ENCODE measurements at regions not wholly inside any gene's neighbourhood (a gene's known extent, or its start where the extent isn't known, plus 50 kb on each side); places are given as distances from the start of the nearest gene placed in this dataset.

GRCh38 chr7:46633630-46634240 is 712.7 kb upstream of the IGFBP3 start:
- H2BK15ac ChIP-seq (ENCODE audit: low read length), result no peak overlapping the region
- no peak overlapping the region for H3K14ac ChIP-seq (ENCODE audit: insufficient read length)
- H3K4me1 ChIP-seq (replicated peaks in 1 of 4; ENCODE audit: control insufficient read depth in 3 of 4, insufficient read depth in 4 of 4, low read length in 3 of 4), result 0 out of 7 replicates have a peak, but pooled peaks cover 0 to 2% (median 0%) of the 10 kb centered on the region in 4 experiments
- POLR2A ChIA-PET (ENCODE audit: partially characterized antibody), result no interaction called here
- H3K9me3 ChIP-seq (ENCODE audit: insufficient read depth in 2 of 2, low read depth in 1 of 2, low read length in 1 of 2), result no peaks in the 10 kb centered on the region; a peak in 1 of 4 replicates
- CTCF ChIA-PET (ENCODE audit: partially characterized antibody), result interaction anchor here (0.6 to 1.1 kb wide), 2 partner anchors 46 to 75 kb away, joined by 3 to 4 read pairs; no protein-coding TSS in a partner anchor
- DNase-seq (ENCODE audit: low read depth in 1 of 2, low spot score in 2 of 2) (no peak), FAIRE-seq (no peak)
- no peak overlapping the region for H3K9ac ChIP-seq (replicated peaks in 1 of 4; ENCODE audit: extremely low read depth in 1 of 4, low read depth in 3 of 4, low read length in 3 of 4)
- no peak overlapping the region for H3K23ac ChIP-seq (ENCODE audit: insufficient read length)
- no peak overlapping the region for H2BK12ac ChIP-seq (ENCODE audit: low read depth, low read length)
- no peak overlapping the region for H2BK5ac ChIP-seq (ENCODE audit: low read depth, low read length)
- WGBS, 2 experiments (ENCODE audit: extremely low coverage in 1 of 2, insufficient coverage in 1 of 2, insufficient read length in 1 of 2, insufficient replicate concordance in 2 of 2, low coverage in 1 of 2, low lambda C conversion rate in 2 of 2, missing lambda C conversion rate in 1 of 2), result 97% methylated on average over 4 of the region's 4 CpGs; no CpG with 5 or more reads in 1 of the 2 experiments
- H2BK20ac ChIP-seq (ENCODE audit: low read length), result no peak overlapping the region
- no peaks in the 10 kb centered on the region for H3K23me2 ChIP-seq (ENCODE audit: low read depth, low read length)
- no peak overlapping the region for H2AFZ ChIP-seq (ENCODE audit: low read length)
- no peak overlapping the region for H4K91ac ChIP-seq (replicated peaks; ENCODE audit: insufficient read length, low read length)
- H3K4me2 ChIP-seq (ENCODE audit: insufficient read depth in 1 of 2, low read depth in 2 of 2, low read length in 2 of 2), result no peak overlapping the region
- no peaks in the 10 kb centered on the region for H3K79me1 ChIP-seq (ENCODE audit: low read depth, low read length)
- no peaks in the 10 kb centered on the region for H3K27me3 ChIP-seq (replicated peaks in 1 of 4; ENCODE audit: control insufficient read depth in 3 of 4, extremely low read depth in 1 of 4, insufficient read depth in 3 of 4, low read length in 3 of 4)
- no peak overlapping the region for H3K18ac ChIP-seq (ENCODE audit: extremely low read depth, low read length)
- no peaks in the 10 kb centered on the region for H3K79me2 ChIP-seq (ENCODE audit: control insufficient read depth in 1 of 2, insufficient read depth in 2 of 2, low read length in 2 of 2)
- no peak overlapping the region for H3K4ac ChIP-seq (replicated peaks; ENCODE audit: insufficient read length, low read depth, low read length)
- H2AK5ac ChIP-seq (ENCODE audit: low read depth, low read length), result no peak overlapping the region
- no peak overlapping the region for H3K27ac ChIP-seq (ENCODE audit: low read depth, low read length)
- no peak overlapping the region for H3K4me3 ChIP-seq (ENCODE audit: extremely low read depth in 1 of 4, insufficient read depth in 2 of 4, low read depth in 3 of 4, low read length in 4 of 4)
- H4K20me1 ChIP-seq (replicated peaks in 1 of 2; ENCODE audit: control insufficient read depth in 1 of 2, insufficient read depth in 2 of 2, low read length in 2 of 2), result no peaks in the 10 kb centered on the region
- H2BK120ac ChIP-seq (replicated peaks; ENCODE audit: low read depth, low read length), result no peak overlapping the region
- H4K8ac ChIP-seq (ENCODE audit: extremely low read depth, insufficient read depth, low read length), result no peak overlapping the region
- H3K56ac ChIP-seq (replicated peaks; ENCODE audit: insufficient read length, low read depth, low read length), result no peak overlapping the region
- H3K36me3 ChIP-seq (ENCODE audit: control insufficient read depth in 2 of 4, insufficient read depth in 4 of 4, low read length in 3 of 4), result no peaks in the 10 kb centered on the region
- no peak overlapping the region for H4K5ac ChIP-seq (ENCODE audit: insufficient read length, low read depth, low read length)
- TF ChIP-seq, protein P1, sequence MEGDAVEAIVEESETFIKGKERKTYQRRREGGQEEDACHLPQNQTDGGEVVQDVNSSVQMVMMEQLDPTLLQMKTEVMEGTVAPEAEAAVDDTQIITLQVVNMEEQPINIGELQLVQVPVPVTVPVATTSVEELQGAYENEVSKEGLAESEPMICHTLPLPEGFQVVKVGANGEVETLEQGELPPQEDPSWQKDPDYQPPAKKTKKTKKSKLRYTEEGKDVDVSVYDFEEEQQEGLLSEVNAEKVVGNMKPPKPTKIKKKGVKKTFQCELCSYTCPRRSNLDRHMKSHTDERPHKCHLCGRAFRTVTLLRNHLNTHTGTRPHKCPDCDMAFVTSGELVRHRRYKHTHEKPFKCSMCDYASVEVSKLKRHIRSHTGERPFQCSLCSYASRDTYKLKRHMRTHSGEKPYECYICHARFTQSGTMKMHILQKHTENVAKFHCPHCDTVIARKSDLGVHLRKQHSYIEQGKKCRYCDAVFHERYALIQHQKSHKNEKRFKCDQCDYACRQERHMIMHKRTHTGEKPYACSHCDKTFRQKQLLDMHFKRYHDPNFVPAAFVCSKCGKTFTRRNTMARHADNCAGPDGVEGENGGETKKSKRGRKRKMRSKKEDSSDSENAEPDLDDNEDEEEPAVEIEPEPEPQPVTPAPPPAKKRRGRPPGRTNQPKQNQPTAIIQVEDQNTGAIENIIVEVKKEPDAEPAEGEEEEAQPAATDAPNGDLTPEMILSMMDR (IDR thresholded peaks at IDR 0.05; ENCODE audit: control extremely low read depth in 1 of 3, insufficient read depth in 1 of 3, low read depth in 1 of 3, low read length in 3 of 3), result no peak
- TF ChIP-seq EP300 (IDR thresholded peaks at IDR 0.05; ENCODE audit: borderline replicate concordance in 1 of 2, low read depth in 2 of 2, low read length in 2 of 2), result no peak

Data from H1 (cell line).